ENCODE measurements at regions not wholly inside any gene's neighbourhood (a gene's known extent, or its start where the extent isn't known, plus 50 kb on each side); places are given as distances from the start of the nearest gene placed in this dataset.

- Histone ChIP-seq H3K27ac (no peak overlapping the region), H3K27me3 (no peaks in the 10 kb centered on the region), H3K4me3 (no peak overlapping the region), H3K4me1 (no peaks in the 10 kb centered on the region), H3K36me3 (no peaks in the 10 kb centered on the region), H3K9me3 (no peaks in the 10 kb centered on the region)
- intact Hi-C loops (cut with DNase I) = no loop called here
- DNase-seq (no peak), ATAC-seq (no peak)
- TF ChIP-seq POLR2A (IDR thresholded peaks at IDR 0.05) (no peak), CTCF (IDR thresholded peaks at IDR 0.05) (no peak)
- 88% methylated on average over 1 of the region's 1 CpG for WGBS (ENCODE audit: insufficient coverage, low coverage, low lambda C conversion rate, missing lambda C conversion rate)
These were observed 284.1 kb downstream of the BTG1 start for GRCh38 chr12:91861554-91861953.

GRCh38 chr12:91859347-91859746 is 286.3 kb downstream of the BTG1 start:
- Histone ChIP-seq H3K27me3 (no peaks in the 10 kb centered on the region), H3K36me3 (no peaks in the 10 kb centered on the region), H3K27ac (no peak overlapping the region), H3K4me3 (no peak overlapping the region), H3K4me1 (no peaks in the 10 kb centered on the region), H3K9me3 (no peaks in the 10 kb centered on the region)
- WGBS (ENCODE audit: insufficient coverage, low coverage, low lambda C conversion rate, missing lambda C conversion rate) = 86% methylated on average over 2 of the region's 2 CpGs
- ATAC-seq = no peak
- intact Hi-C loops (cut with DNase I) = no loop called here
- DNase-seq = no peak
- no peak for TF ChIP-seq CTCF (IDR thresholded peaks at IDR 0.05)
- no peak for TF ChIP-seq POLR2A (IDR thresholded peaks at IDR 0.05)

GRCh38 chr12:91857813-91858542 is 287.7 kb downstream of the BTG1 start:
- WGBS (ENCODE audit: insufficient coverage, low coverage, low lambda C conversion rate, missing lambda C conversion rate) = 93% methylated on average over 3 of the region's 3 CpGs
- no peaks in the 10 kb centered on the region for H3K27me3 ChIP-seq
- no peaks in the 10 kb centered on the region for H3K4me1 ChIP-seq
- no peaks in the 10 kb centered on the region for H3K9me3 ChIP-seq
- no peak overlapping the region for H3K27ac ChIP-seq
- DNase-seq = no peak
- no peak overlapping the region for H3K4me3 ChIP-seq
- intact Hi-C loops (cut with DNase I) = no loop called here
- TF ChIP-seq CTCF (IDR thresholded peaks at IDR 0.05) (no peak), POLR2A (IDR thresholded peaks at IDR 0.05) (no peak)
- no peak for ATAC-seq
- no peaks in the 10 kb centered on the region for H3K36me3 ChIP-seq

GRCh38 chr12:91854725-91855124 is 290.9 kb downstream of the BTG1 start:
- 8% methylated on average over 1 of the region's 1 CpG for WGBS (ENCODE audit: insufficient coverage, low coverage, low lambda C conversion rate, missing lambda C conversion rate)
- Histone ChIP-seq H3K4me3 (no peak overlapping the region), H3K9me3 (no peaks in the 10 kb centered on the region), H3K4me1 (no peaks in the 10 kb centered on the region), H3K36me3 (no peaks in the 10 kb centered on the region), H3K27me3 (no peaks in the 10 kb centered on the region), H3K27ac (no peak overlapping the region)
- intact Hi-C loops (cut with DNase I) = no loop called here
- ATAC-seq = no peak
- TF ChIP-seq CTCF (IDR thresholded peaks at IDR 0.05) (no peak), POLR2A (IDR thresholded peaks at IDR 0.05) (no peak)
- no peak for DNase-seq

Data from right lobe of liver (tissue), 6 donors.